Ovary (tissue), 7 donors: ENCODE measurements at regions not wholly inside any gene's neighbourhood (a gene's known extent, or its start where the extent isn't known, plus 50 kb on each side); places are given as distances from the start of the nearest gene placed in this dataset.

Experiments used
- DNase-seq, 5 donors: peaks; one replicate each; pipeline ENCODE4 v3.0.0-alpha.2; 2019 to 2020
- H3K27ac ChIP-seq, 2 donors: fragments of 200-600 bp; one replicate each; pipeline versions ENCODE4 v1.5.1 to v1.8.0; 2019 to 2022
- H3K27me3 ChIP-seq: fragments of 200-600 bp; one replicate; pipeline ENCODE4 v1.8.0; 2022
- H3K36me3 ChIP-seq: fragments of 200-600 bp; sonication (generic); one replicate; pipeline ENCODE4 v1.5.1; 2019
- H3K4me1 ChIP-seq: one replicate; pipeline ENCODE4 v1.8.1; 2013; ENCODE audit warnings: mild to moderate bottlenecking, moderate library complexity; ENCODE audit not compliant: insufficient read depth
- H3K4me3 ChIP-seq: fragments of 200-600 bp; sonication (generic); one replicate; pipeline ENCODE4 v1.5.1; 2017
- H3K9me3 ChIP-seq, 2 donors: fragments of 200-600 bp in 1 of 2; sonication (generic) in 1 of 2; one replicate each; pipeline versions ENCODE4 v1.5.1 to v1.8.1; 2013 to 2019; ENCODE audit warnings: mild to moderate bottlenecking in 1 of 2, moderate library complexity in 1 of 2
- EP300 ChIP-seq: sonication (generic); formaldehyde crosslinking; IDR thresholded peaks from one replicate; pipeline ENCODE4 v1.6.1; 2017; ENCODE audit warnings: antibody characterized with exemption
- POLR2A ChIP-seq: fragments of 450-650 bp; IDR thresholded peaks from one replicate; pipeline ENCODE4 v1.6.1; 2017; ENCODE audit warnings: antibody characterized with exemption, mild to moderate bottlenecking, moderate library complexity
- WGBS, 3 donors: extraction: QIAGEN DNeasy Blood & Tissue Kit in 1 of 3; methylation state at CpG; one replicate each; pipeline versions ENCODE4 v1.1.5 to v1.1.7; 2013 to 2017; 5-methylcytosine and 5-hydroxymethylcytosine counted together
- intact Hi-C, 4 donors: fragments of 100-400 bp; cut with DNase I; formaldehyde crosslinking; loops; one replicate each; pipeline versions ENCODE4 v1.11.0 to v1.15.1; 2022 to 2023
- TF ChIP-seq, protein P1 (sequence below), 3 donors: fragments of 450-650 bp in 2 of 3; fragments of 200-600 bp in 1 of 3; IDR thresholded peaks; one replicate each; pipeline versions ENCODE4 v1.5.1 to v1.8.0; 2016 to 2022; ENCODE audit warnings: antibody characterized with exemption in 3 of 3, mild to moderate bottlenecking in 1 of 3
- donor health status: DM: no; HTN: no; CAD: no; lungs with moderate emphysema.
- donor health status: DM: no; HTN: no; CAD: no.
- donor health status: Bipolar disorder and iron deficiency.
- donor health status: DM: no; HTN: no; CAD: no.
- donor health status: DM: yes; HTN: yes; CAD: no.

DNA sequence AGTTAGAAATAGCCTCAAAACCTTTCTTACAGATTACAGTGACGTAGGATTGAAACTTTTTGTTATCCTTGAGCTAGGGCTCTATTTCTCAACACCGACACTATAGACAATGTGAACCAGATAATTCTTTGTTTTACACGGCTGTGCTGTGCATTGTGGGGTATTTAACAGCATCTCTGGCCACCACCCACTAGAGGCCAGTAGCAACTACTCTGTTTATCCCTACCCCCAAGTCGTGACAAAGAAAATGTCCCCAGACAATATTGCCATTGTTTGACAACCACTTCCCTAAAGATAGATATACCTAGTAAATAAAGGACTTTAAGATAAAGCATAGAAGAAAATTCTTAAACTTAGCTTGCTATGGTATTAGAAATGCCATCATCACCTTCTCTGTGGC is 359.6 kb downstream of the ARL4A start:
- WGBS, 3 donors, result 90 to 93% (median 90%) methylated on average over 4 of the region's 4 CpGs
- intact Hi-C loops, result no loop called here
- Histone ChIP-seq H3K4me1 (no peaks in the 10 kb centered on the region), H3K27me3 (no peaks in the 10 kb centered on the region), H3K27ac (no peak overlapping the region), H3K4me3 (no peak overlapping the region), H3K36me3 (no peaks in the 10 kb centered on the region), H3K9me3 (no peaks in the 10 kb centered on the region)
- TF ChIP-seq EP300 (no peak), POLR2A (no peak)
- TF ChIP-seq, protein P1, sequence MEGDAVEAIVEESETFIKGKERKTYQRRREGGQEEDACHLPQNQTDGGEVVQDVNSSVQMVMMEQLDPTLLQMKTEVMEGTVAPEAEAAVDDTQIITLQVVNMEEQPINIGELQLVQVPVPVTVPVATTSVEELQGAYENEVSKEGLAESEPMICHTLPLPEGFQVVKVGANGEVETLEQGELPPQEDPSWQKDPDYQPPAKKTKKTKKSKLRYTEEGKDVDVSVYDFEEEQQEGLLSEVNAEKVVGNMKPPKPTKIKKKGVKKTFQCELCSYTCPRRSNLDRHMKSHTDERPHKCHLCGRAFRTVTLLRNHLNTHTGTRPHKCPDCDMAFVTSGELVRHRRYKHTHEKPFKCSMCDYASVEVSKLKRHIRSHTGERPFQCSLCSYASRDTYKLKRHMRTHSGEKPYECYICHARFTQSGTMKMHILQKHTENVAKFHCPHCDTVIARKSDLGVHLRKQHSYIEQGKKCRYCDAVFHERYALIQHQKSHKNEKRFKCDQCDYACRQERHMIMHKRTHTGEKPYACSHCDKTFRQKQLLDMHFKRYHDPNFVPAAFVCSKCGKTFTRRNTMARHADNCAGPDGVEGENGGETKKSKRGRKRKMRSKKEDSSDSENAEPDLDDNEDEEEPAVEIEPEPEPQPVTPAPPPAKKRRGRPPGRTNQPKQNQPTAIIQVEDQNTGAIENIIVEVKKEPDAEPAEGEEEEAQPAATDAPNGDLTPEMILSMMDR (IDR thresholded peaks at IDR 0.05), result no peak
- DNase-seq, result no peak

DNA sequence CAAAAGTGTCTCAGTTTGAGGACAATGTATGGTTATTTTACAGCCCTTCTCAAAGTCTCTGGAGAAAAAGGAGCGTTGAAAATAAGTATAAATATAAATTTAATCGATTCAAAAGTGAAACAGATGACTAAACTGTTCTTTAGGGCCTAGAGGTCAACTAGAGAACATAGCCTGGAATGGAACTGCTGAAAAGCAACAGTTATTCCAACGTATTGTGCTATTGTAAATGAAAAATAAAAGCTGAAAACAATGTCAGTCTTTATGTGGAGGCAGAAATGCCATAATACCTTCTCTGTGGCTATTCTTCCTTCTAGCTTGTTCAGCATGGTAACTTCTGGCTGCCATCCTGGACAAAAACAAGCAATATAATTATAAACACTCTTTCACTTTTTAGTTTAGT is 362.5 kb downstream of the ARL4A start:
- 55 to 72% (median 68%) methylated on average over 3 of the region's 3 CpGs for WGBS, 3 donors
- no peak for DNase-seq
- Histone ChIP-seq H3K27me3 (no peaks in the 10 kb centered on the region), H3K36me3 (no peaks in the 10 kb centered on the region), H3K27ac (no peak overlapping the region), H3K9me3 (no peaks in the 10 kb centered on the region), H3K4me1 (no peaks in the 10 kb centered on the region), H3K4me3 (no peak overlapping the region)
- TF ChIP-seq POLR2A (no peak), EP300 (no peak)
- TF ChIP-seq, protein P1 (IDR thresholded peaks at IDR 0.05), result no peak
- intact Hi-C loops, result no loop called here

GRCh38 chr7:13050703-13051102 is 363.3 kb downstream of the ARL4A start:
- H3K27me3 ChIP-seq, result no peaks in the 10 kb centered on the region
- WGBS, 3 donors, result 10 to 20% (median 13%) methylated on average over 2 of the region's 2 CpGs
- H3K36me3 ChIP-seq, result no peaks in the 10 kb centered on the region
- intact Hi-C loops, result no loop called here
- H3K4me3 ChIP-seq, result no peak overlapping the region
- no peaks in the 10 kb centered on the region for H3K9me3 ChIP-seq
- no peaks in the 10 kb centered on the region for H3K4me1 ChIP-seq
- H3K27ac ChIP-seq, result no peak overlapping the region
- TF ChIP-seq POLR2A (no peak), EP300 (no peak)
- TF ChIP-seq, protein P1 (IDR thresholded peaks at IDR 0.05), result no peak
- no peak for DNase-seq

DNA sequence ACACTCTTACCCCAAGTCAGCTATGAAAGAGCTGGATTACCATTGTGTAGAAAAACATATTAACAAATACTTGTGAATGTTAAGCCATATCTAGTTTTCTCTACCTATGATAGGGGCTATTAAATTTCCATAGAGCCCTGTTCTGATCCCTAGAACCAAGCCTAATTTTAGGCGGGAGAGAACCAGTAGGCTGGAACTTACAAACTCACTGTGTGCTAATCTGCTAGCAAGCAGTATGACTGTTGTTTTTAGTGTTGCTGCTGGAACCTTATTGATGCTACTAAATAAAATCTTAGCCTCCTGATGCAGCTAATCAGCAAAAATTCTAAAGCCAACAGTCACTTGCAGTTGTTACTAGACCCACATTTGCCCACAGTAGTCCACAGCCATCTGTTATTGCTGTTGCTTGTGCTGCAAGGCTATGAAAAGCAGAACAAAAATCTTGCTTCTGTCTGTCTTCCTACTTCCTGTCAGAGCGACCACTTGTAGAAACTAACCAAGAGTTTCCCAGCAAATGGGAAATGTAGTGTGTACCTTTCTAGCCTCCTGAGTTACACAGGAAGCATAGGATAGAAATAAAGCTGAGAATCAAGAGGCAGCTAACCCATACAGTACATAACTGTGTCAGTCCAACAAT is 368.4 kb downstream of the ARL4A start:
- Histone ChIP-seq H3K4me1 (no peaks in the 10 kb centered on the region), H3K36me3 (no peaks in the 10 kb centered on the region), H3K27ac (no peak overlapping the region), H3K27me3 (no peaks in the 10 kb centered on the region), H3K4me3 (no peak overlapping the region), H3K9me3 (no peaks in the 10 kb centered on the region)
- TF ChIP-seq POLR2A, result no peak
- TF ChIP-seq, protein P1 (IDR thresholded peaks at IDR 0.05), result no peak
- intact Hi-C loops, result no loop called here
- 38 to 85% (median 76%) methylated on average over 2 of the region's 2 CpGs for WGBS, 3 donors
- DNase-seq, result no peak
